Ureter (tissue), 1 donor: ENCODE measurements at regions not wholly inside any gene's neighbourhood (a gene's known extent, or its start where the extent isn't known, plus 50 kb on each side); places are given as distances from the start of the nearest gene placed in this dataset.
"Not testable (repeated sequence)": the region's sequence is repeated elsewhere in the genome, so short reads cannot be mapped to it uniquely, and the experiment has no call there.

Experiments
- DNase-seq: peaks from one replicate; pipeline ENCODE4 v3.0.0-alpha.2; 2020; ENCODE audit warnings: low spot score
- donor health status: DM: yes; HTN: yes; CAD: no.

DNA sequence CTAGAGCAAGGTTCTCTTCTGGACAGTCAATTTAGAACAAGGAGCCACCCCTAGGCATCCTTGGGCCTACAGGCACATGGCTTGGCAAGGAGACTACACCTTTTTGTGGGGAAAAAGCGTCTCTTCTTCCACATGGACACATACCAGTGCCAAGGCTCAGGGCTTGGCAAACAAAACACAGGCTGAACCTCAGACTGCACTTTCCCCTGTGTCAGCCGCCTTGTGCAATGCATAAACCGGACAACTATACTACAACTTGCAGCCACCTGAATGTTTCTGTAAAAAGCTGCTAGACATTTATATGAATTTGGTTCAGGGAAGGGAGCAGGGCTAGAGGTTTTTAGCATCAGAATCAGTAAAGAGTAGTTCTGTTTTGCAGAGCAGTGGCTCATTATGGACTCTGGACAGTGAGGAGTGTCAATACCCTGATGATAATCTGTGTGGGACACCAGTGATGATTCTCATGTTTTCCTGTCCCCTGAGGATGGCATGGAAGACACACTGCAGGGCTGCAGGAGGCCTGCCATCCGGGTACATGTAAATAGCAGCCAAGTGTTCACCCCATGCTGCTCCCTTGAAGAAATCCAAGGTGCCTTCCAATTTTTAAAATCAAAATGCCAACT is 118.9 kb downstream of the GATA3 start:
- DNase-seq: no peak

DNA sequence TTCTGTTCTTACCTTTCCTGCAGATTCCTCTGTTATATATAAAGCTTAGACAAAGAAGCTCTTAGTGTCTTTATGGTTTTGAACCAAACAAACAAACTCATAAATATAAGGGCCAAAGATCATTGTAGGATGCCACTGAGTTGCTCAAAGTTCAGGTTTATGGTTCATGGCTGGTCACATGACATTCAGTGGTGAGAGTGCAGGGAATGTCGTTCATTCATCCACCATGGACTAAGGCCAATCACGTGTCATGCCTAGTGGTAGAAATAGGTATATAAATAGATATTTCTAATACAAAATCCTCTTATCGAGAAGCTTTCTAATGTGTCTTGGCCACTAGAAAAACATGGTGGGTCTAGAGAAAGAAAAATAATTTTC is 119.4 kb downstream of the GATA3 start:
- DNase-seq: no peak

DNA sequence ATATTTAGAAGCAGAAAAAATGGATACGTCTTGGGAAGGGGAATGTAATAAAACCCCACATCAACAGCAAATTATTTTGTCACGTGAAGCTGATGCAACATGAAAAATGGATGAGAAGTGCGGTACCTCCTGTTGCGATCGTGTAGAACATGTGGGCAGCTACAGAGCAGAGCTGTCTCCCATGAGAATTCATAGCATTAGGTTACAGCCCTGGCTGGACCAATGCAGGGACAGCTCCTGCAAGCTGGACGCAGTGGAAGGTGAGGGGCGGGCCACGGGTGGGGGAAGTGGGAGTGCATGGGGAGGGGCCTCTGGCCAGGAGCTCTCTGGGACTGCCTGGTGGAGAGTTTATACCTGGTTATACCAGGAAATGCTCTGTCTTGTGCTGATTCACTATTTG is 120.3 kb downstream of the GATA3 start:
- DNase-seq: no peak

DNA sequence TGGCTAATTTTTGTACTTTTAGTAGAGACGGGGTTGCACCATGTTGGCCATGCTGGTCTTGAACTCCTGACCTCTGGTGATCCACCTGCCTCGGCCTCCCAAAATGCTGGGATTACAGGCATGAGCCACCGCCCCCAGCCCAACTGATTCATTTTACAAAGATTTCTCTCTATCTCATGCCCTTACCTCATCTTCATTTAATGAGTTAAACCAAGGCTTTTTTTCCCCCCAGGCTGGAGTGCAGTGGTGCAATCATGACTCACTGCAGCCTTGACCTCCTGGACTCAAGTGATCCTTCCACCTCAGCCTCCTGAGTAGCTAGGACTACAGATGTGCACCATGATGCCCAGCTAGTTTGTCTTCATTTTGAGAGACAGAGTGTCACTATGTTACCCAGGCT is 123.0 kb downstream of the GATA3 start:
- not testable (repeated sequence) for DNase-seq

- DNase-seq: not testable (repeated sequence)
Observed at GRCh38 chr10:8179773-8180172, 125.3 kb downstream of the GATA3 start.

DNA sequence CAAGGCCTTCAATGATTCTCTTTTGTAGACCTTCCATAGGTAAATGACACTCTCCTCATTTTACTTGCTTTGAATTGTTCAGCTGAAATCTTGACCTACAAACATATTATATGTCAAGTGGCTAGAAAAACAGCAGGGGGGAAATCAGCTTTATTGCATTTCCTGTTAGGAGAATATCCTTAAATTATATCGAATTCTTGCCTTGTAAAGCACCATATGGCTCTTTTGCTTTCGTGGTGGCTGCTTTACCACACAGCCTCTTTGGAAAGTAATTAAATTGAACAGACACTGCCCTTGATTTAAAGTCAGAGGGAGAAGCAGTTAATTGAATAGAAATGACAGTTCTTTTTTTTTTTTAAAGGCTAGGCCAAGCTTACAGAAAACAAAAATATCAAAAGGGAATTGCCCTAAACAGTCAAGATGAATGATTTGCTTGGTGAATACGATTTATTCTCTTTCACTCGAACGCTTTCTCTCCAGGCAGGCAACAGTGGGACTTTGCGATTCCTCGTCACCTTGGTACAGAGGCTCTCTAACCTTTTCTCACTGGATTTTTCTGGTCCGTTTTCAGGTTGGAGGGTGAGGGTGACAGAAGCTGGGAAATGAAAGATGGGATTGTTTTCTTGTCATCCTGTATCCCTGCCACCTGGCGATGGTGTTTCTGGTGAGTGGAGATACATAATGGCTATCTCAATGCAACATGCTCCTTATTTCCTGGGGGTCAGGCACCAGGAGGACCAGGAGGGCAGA is 126.0 kb downstream of the GATA3 start:
- no peak for DNase-seq

DNA sequence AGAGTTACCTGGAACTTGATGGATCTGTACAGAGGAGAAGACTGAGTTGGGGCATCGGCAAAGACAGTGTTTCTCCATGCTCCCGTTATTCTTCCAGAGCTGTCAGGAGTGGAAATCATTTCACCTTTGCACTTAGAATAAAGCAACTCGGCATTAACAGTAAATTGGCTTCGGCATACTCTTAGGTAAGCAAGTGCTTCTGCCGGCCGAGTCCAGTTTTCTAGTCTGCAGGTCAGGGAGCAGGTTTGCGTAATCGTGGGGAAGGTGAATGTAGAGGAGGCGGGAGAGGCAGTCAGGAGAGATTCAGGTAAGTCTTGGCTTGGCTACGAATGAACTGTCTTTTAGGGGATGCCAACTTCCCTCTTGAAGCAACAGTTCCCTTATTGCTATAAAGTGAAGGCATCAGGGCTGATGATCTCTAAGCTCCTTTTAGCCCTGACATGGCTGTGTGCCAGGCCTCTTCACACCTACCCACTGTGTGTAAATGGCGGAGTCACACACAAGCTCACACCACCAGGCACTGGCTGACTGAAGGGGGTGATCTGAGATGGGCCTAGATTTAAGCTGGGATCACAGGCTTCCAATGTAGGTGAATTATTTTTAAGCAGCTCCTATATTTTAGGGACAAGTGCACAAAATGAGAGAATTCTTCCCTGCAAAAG is 127.1 kb downstream of the GATA3 start:
- DNase-seq: no peak

- no peak for DNase-seq
Observed at GRCh38 chr10:8182806-8183205, 128.3 kb downstream of the GATA3 start.

- DNase-seq: no peak
Observed at GRCh38 chr10:8183241-8183704, 128.8 kb downstream of the GATA3 start.

DNA sequence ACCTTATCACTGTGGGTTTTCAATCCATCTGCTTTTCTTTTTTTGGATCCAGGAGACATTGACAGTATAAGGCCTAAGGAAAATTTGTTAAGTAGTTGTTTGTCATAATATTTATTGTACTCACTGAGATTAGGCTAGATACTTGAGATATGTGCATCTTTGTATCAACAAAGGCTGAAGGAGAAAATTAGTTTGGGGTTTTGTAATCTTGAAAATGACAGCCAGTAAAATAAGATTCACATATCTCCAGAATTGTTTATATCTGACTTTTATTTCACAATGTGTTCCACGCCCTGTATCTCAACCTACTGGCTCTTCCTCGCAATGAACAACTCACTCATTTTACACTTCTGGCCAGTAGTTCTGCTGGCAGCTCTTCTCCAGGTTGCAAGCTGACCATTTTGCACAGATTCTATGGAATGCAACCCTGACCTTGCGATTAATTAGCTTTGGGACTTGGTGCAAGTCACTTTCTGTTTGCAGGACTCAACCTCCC is 132.7 kb downstream of the GATA3 start:
- DNase-seq: no peak

GRCh38 chr10:8189458-8189857 is 135.0 kb downstream of the GATA3 start:
- DNase-seq: no peak

DNA sequence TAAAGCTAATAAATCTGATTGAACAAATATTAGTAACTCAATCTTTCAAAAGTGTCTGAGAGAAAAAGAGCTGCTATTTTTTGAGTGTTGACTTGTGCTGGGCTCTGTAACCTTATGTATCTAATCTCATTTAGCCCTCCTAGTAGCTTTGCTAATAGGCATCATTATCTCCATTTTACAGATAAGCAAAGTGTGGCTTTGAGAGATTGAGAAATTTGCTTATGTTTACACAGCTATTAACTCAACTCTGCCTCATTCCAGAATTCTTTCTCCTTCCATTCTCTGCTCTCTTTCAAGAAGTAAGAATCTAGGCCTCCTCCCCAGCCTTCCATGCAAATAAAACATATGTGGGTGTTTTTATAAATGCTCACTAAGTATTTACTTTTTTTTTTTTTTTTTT is 137.8 kb downstream of the GATA3 start:
- no peak for DNase-seq

- no peak for DNase-seq
Observed at GRCh38 chr10:8193546-8193945, 139.1 kb downstream of the GATA3 start.

- DNase-seq: no peak
Observed at GRCh38 chr10:8194050-8194449, 139.6 kb downstream of the GATA3 start.

- DNase-seq: no peak
Observed at GRCh38 chr10:8206882-8207281, 152.4 kb downstream of the GATA3 start.

DNA sequence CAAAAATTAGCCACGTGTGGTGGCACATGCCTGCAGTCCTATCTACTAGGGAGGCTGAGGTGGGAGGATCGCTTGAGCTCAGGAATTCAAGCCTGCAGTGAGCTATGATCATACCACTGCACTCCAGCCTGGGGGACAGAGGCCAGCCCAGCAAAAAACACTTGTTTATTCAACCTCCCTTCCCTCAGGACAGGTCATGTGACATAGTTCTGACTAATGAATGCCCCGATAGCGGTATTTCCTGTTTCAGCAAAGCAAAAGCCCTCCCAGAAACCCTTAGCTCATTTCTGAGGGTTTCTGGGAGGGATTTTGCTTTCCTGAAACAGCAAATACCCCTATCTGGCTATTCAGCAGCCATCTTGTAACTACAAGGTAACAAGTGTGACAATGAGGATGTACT is 157.1 kb downstream of the GATA3 start:
- no peak for DNase-seq

DNA sequence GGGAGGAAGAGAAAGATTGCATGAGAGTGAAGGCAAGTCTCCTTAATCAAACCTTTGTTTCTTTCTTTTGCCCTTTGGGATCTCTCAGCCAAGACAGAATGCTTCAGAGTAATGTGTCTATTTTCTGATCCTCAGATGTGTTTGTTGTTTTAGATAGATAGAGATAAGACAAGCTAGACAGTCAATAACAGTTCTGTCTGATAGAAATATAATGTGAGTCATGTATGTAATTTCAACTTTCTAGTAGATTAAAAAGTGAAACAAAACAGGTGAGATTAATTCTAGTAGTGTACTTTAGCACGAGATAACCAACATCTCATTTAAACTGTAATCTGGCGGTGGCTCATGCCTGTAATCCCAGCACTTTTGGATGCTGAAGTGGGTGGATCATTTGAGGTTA is 159.2 kb downstream of the GATA3 start:
- DNase-seq: no peak

DNA sequence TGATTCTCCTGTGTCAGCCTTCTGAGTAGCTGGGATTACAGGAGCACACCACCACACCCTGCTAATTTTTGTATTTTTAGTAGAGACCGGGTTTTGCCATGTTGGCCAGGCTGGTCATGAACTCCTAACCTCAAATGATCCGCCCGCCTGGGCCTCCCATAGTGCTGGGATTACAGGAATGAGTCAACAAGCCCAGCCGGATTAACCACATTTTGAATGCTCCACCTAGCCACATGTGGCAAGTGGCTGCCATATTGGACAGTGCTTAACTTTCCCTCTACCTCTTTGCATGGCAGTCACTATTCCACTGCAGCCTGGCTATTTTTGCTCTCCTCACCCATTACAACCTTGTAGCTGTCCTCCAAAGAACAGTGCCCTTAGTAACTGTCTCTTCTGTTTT is 160.1 kb downstream of the GATA3 start:
- DNase-seq: no peak

DNA sequence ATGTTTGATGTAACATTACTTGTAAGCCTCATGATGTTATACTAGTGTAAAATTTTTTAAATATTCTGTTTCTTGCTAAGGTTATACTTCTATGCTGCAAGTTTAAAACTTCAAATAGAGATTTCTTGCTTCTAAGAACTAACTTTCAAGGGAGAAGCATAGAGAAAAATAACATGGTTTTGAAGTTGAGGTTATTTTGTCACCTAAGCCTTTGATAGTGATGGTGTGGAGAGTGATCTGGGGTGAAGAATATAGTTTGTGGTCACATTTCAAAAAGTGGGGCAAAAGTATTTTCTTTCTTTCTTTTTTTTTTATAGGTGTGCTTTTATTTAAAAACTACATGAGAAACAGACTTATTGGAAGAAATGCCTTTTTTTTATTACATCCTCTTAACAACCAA is 162.4 kb downstream of the GATA3 start:
- no peak for DNase-seq

DNA sequence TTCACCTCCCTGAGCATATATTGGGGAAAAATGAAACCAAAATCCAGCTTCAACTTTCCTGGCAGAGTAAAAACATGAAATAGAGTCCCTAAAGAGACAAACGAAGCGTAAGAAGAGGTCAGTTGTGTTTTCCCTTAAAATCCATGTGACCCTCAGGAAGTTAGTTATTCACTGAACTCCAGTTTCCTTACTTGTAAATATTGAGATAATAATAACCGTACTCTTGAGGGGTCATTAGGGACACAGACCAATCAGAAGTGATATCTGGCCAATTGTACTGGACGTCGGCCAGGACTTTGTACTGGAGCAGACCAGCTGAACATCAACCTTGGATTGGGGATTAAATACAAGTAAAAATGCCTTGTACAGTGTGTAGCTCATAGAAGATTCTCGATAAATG is 167.0 kb downstream of the GATA3 start:
- no peak for DNase-seq

DNA sequence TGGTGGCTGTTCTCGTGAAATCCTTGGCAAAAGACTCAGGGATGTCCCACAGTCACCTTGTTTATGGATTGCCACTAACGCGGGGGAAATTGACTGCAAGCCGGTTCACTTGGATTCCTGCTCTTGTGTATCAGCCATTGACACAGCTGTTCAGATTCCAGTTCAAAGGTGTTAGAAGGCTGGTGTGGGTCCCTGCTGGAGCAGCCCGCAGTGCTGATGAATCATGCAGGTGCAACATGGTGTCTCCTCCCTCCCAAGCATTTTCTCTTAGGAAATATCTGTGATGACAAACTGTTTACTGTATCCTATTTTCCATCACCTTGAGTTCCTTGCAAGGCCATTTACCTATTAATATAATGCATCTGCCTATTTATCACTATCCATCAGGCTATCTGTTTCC is 170.1 kb downstream of the GATA3 start:
- DNase-seq: no peak

- DNase-seq: no peak
Observed at GRCh38 chr10:8225187-8225586, 170.7 kb downstream of the GATA3 start.

DNA sequence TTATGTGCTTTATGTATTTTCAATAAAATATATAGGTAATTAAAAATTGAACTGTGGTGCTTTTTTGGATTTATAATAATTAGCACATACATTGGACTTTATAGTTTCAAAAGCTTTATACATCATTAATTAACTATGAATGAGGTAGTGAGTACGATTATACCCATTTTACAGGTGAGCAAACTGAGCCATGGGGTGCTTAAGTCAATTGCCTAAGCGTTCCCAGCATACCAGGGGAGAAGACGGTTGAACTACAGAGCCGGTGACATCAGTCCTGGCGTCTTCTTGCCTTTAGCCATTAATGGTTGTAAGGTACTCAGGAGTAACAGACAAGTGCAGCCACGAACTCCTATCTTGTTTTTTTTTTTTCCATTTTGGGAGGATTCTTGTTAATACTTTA is 172.8 kb downstream of the GATA3 start:
- no peak for DNase-seq
